HG03469 (cell line): ENCODE measurements at regions not wholly inside any gene's neighbourhood (a gene's known extent, or its start where the extent isn't known, plus 50 kb on each side); places are given as distances from the start of the nearest gene placed in this dataset.

Experiments used
- ATAC-seq: cut with Tn5 transposase; IDR thresholded peaks from one replicate; pipeline ENCODE4 v1.9.1; 2021; ENCODE audit warnings: mild to moderate bottlenecking, moderate library complexity, moderate number of reproducible peaks; ENCODE audit not compliant: unreplicated experiment

- ATAC-seq = no peak
Measured at GRCh38 chr1:244954359-244954758, 90.0 kb upstream of the HNRNPU start.

GRCh38 chr1:244953901-244954300 lies 89.6 kb upstream of the HNRNPU start:
- ATAC-seq = no peak

- ATAC-seq = peak; percentile 83
Measured at GRCh38 chr1:244952940-244953339, 88.6 kb upstream of the HNRNPU start.

- ATAC-seq = no peak
Measured at GRCh38 chr1:244952280-244952933, 88.1 kb upstream of the HNRNPU start.

- no peak for ATAC-seq
Measured at GRCh38 chr1:244948416-244948815, 84.1 kb upstream of the HNRNPU start.

- ATAC-seq = peak; percentile 85
Measured at GRCh38 chr1:244945109-244945671, 80.8 kb upstream of the HNRNPU start.

- ATAC-seq = peak; percentile 68
Measured at GRCh38 chr1:244941121-244941520, 76.8 kb upstream of the HNRNPU start.

GRCh38 chr1:244937099-244937498 lies 72.8 kb upstream of the HNRNPU start:
- no peak for ATAC-seq

GRCh38 chr1:244920911-244921761 lies 56.8 kb upstream of the HNRNPU start:
- ATAC-seq = peak; percentile 55

GRCh38 chr1:244919320-244920282 lies 55.3 kb upstream of the HNRNPU start:
- ATAC-seq = no peak

GRCh38 chr1:244918421-244919319 lies 54.3 kb upstream of the HNRNPU start:
- no peak for ATAC-seq

GRCh38 chr1:244917073-244917670 lies 52.8 kb upstream of the HNRNPU start:
- no peak for ATAC-seq

- ATAC-seq = no peak
Measured at GRCh38 chr1:244915736-244916135, 51.4 kb upstream of the HNRNPU start.

GRCh38 chr1:244914761-244915160 lies 50.4 kb upstream of the HNRNPU start:
- no peak for ATAC-seq
